ENCODE measurements at regions not wholly inside any gene's neighbourhood (a gene's known extent, or its start where the extent isn't known, plus 50 kb on each side); places are given as distances from the start of the nearest gene placed in this dataset.

DNA sequence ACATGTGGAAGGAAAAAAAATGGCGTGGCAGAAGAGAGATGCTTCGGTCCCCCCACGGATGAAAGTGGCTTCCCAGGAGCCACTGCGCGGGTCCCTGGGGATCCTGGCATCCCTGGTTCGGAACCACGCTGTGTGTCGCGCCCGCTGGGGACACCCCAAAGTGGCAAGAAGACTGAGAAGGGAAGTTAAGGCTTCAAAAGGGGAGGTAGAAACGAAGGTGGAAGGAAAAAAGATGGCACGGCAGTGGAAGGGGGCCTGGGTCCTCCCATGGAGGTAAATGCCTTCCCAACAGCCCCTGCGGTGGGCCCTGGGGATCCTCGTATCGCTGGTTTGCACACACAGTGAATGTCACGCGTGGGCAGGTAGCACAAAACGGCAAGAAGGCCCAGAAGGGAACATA is 281.7 kb downstream of the ALG10 start:
- Histone ChIP-seq H3K27me3 (ENCODE audit: control insufficient read depth in 1 of 2, insufficient read depth in 2 of 2, low read length in 2 of 2) (peaks cover 5 to 11% of the 10 kb centered on the region in 2 experiments; a peak in 3 of 5 replicates), H3K9ac (ENCODE audit: insufficient read depth, low read depth, low read length) (no peak overlapping the region), H4K20me1 (ENCODE audit: insufficient read depth, low read length) (no peaks in the 10 kb centered on the region), H2AFZ (ENCODE audit: low read length) (no peak overlapping the region), H3K36me3 (replicated peaks in 1 of 2; ENCODE audit: control insufficient read depth in 1 of 2, insufficient read depth in 2 of 2, low read length in 2 of 2) (no peaks in the 10 kb centered on the region), H3K79me2 (ENCODE audit: insufficient read depth, low read length) (no peaks in the 10 kb centered on the region), H3K4me2 (ENCODE audit: low read depth, low read length) (no peak overlapping the region), H3K27ac (ENCODE audit: extremely low read length, insufficient read depth, low read length) (no peak overlapping the region), H3K9me3 (ENCODE audit: low read length) (no peaks in the 10 kb centered on the region), H3K4me1 (ENCODE audit: insufficient read depth, low read length) (no peaks in the 10 kb centered on the region), H3K4me3 (replicated peaks in 1 of 3; ENCODE audit: insufficient read depth in 1 of 3, low read depth in 2 of 3, low read length in 3 of 3) (no peak overlapping the region)
- WGBS (ENCODE audit: low lambda C conversion rate): 10% methylated on average over 18 of the region's 18 CpGs
- ATAC-seq (no peak), FAIRE-seq (no peak), DNase-seq (ENCODE audit: low spot score) (no peak)
- in situ Hi-C loops (cut with HindIII; ENCODE audit: extremely low pct_ligation_motif_present, low pct_unique_long_range_greater_than_20kb) (no loop called here), intact Hi-C loops (cut with micrococcal nuclease; ENCODE audit: unreplicated experiment) (no loop called here)
- TF ChIP-seq, protein P1, sequence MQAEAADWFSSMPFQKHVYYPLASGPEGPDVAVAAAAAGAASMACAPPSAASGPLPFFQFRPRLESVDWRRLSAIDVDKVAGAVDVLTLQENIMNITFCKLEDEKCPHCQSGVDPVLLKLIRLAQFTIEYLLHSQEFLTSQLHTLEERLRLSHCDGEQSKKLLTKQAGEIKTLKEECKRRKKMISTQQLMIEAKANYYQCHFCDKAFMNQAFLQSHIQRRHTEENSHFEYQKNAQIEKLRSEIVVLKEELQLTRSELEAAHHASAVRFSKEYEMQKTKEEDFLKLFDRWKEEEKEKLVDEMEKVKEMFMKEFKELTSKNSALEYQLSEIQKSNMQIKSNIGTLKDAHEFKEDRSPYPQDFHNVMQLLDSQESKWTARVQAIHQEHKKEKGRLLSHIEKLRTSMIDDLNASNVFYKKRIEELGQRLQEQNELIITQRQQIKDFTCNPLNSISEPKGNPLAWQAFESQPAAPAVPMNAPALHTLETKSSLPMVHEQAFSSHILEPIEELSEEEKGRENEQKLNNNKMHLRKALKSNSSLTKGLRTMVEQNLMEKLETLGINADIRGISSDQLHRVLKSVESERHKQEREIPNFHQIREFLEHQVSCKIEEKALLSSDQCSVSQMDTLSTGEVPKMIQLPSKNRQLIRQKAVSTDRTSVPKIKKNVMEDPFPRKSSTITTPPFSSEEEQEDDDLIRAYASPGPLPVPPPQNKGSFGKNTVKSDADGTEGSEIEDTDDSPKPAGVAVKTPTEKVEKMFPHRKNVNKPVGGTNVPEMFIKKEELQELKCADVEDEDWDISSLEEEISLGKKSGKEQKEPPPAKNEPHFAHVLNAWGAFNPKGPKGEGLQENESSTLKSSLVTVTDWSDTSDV (CRISPR knock-in tag; IDR thresholded peaks at IDR 0.05): no peak
- TF ChIP-seq ETV6 (CRISPR knock-in tag; conservative IDR thresholded peaks at IDR 0.05) (no peak), RARG (CRISPR knock-in tag; IDR thresholded peaks at IDR 0.05; ENCODE audit: low read depth) (no peak), BRCA1 (CRISPR knock-in tag; IDR thresholded peaks at IDR 0.05) (no peak), ZNF274 (CRISPR knock-in tag; IDR thresholded peaks at IDR 0.05) (no peak)
- TF ChIP-seq, protein P2, sequence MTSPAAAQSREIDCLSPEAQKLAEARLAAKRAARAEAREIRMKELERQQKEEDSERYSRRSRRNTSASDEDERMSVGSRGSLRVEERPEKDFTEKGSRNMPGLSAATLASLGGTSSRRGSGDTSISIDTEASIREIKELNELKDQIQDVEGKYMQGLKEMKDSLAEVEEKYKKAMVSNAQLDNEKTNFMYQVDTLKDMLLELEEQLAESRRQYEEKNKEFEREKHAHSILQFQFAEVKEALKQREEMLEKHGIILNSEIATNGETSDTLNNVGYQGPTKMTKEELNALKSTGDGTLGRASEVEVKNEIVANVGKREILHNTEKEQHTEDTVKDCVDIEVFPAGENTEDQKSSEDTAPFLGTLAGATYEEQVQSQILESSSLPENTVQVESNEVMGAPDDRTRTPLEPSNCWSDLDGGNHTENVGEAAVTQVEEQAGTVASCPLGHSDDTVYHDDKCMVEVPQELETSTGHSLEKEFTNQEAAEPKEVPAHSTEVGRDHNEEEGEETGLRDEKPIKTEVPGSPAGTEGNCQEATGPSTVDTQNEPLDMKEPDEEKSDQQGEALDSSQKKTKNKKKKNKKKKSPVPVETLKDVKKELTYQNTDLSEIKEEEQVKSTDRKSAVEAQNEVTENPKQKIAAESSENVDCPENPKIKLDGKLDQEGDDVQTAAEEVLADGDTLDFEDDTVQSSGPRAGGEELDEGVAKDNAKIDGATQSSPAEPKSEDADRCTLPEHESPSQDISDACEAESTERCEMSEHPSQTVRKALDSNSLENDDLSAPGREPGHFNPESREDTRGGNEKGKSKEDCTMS (CRISPR knock-in tag; conservative IDR thresholded peaks at IDR 0.05): no peak
- TF ChIP-seq, protein P3, sequence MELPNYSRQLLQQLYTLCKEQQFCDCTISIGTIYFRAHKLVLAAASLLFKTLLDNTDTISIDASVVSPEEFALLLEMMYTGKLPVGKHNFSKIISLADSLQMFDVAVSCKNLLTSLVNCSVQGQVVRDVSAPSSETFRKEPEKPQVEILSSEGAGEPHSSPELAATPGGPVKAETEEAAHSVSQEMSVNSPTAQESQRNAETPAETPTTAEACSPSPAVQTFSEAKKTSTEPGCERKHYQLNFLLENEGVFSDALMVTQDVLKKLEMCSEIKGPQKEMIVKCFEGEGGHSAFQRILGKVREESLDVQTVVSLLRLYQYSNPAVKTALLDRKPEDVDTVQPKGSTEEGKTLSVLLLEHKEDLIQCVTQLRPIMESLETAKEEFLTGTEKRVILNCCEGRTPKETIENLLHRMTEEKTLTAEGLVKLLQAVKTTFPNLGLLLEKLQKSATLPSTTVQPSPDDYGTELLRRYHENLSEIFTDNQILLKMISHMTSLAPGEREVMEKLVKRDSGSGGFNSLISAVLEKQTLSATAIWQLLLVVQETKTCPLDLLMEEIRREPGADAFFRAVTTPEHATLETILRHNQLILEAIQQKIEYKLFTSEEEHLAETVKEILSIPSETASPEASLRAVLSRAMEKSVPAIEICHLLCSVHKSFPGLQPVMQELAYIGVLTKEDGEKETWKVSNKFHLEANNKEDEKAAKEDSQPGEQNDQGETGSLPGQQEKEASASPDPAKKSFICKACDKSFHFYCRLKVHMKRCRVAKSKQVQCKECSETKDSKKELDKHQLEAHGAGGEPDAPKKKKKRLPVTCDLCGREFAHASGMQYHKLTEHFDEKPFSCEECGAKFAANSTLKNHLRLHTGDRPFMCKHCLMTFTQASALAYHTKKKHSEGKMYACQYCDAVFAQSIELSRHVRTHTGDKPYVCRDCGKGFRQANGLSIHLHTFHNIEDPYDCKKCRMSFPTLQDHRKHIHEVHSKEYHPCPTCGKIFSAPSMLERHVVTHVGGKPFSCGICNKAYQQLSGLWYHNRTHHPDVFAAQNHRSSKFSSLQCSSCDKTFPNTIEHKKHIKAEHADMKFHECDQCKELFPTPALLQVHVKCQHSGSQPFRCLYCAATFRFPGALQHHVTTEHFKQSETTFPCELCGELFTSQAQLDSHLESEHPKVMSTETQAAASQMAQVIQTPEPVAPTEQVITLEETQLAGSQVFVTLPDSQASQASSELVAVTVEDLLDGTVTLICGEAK (IDR thresholded peaks at IDR 0.05): no peak
- TF ChIP-seq, protein P3 (CRISPR knock-in tag; IDR thresholded peaks at IDR 0.05): no peak
- CTCF ChIA-PET (ENCODE audit: low intra/inter-chr PET ratio, low total read pairs): no interaction called here
- POLR2A ChIA-PET: no interaction called here
- no TSS peak for BruUV-seq (replicated peaks)

Data from HepG2 (cell line).